Skin epidermis (tissue), 12 donors: ENCODE measurements at regions not wholly inside any gene's neighbourhood (a gene's known extent, or its start where the extent isn't known, plus 50 kb on each side); places are given as distances from the start of the nearest gene placed in this dataset.

Experiments used
- H3K27ac ChIP-seq, 21 experiments: fragments of 200-600 bp; sonication (generic) in 11 of 21; one replicate each; pipeline ENCODE4 v1.5.0; 2020; ENCODE audit warnings: mild to moderate bottlenecking in 3 of 21, inconsistent platforms in 2 of 21, moderate library complexity in 2 of 21
- H3K4me3 ChIP-seq, 7 experiments: fragments of 200-600 bp; sonication (generic) in 2 of 7; one replicate each; pipeline ENCODE4 v1.5.0; 2020; ENCODE audit warnings: inconsistent platforms in 2 of 7, mild to moderate bottlenecking in 2 of 7, moderate library complexity in 1 of 7

DNA sequence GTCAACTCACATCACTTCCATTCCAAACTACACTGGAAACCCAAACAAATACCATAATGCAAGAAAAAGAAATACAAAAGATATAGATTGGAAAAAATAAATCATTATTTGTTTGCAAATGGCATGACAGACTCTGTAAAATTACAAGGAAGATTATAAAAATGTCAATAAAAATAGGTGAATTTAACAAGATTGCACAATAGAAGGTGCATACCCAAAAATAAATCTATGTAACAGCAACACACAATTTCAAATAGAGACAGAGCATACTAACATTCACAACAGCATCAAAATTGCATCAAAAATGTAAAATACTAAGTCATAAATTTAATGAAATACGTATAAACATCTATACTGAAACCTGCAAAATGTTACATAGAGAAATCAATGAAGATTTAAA lies 1140.0 kb upstream of the GJE1 start:
- H3K4me3 ChIP-seq: no peak overlapping the region
- no peak overlapping the region for H3K27ac ChIP-seq

DNA sequence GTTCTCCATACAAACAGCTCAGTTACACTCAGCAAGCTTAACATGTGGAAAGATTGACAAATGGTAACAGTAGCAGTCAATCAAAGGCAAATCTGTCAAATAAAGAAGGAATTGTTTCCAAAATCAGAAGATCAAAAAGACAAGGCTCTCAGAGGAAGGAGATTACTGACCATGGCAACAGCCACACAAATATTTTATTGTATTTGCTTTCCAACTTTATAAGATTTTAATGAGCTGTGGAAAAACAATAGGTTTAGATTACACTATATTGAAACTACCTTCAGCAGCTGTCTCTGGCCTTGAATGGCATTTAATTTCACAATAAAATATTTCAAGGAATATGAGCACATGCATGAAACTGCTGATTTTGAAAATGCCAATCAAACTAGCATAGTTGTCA lies 1143.9 kb upstream of the GJE1 start:
- Histone ChIP-seq H3K27ac (no peak overlapping the region), H3K4me3 (no peak overlapping the region)

DNA sequence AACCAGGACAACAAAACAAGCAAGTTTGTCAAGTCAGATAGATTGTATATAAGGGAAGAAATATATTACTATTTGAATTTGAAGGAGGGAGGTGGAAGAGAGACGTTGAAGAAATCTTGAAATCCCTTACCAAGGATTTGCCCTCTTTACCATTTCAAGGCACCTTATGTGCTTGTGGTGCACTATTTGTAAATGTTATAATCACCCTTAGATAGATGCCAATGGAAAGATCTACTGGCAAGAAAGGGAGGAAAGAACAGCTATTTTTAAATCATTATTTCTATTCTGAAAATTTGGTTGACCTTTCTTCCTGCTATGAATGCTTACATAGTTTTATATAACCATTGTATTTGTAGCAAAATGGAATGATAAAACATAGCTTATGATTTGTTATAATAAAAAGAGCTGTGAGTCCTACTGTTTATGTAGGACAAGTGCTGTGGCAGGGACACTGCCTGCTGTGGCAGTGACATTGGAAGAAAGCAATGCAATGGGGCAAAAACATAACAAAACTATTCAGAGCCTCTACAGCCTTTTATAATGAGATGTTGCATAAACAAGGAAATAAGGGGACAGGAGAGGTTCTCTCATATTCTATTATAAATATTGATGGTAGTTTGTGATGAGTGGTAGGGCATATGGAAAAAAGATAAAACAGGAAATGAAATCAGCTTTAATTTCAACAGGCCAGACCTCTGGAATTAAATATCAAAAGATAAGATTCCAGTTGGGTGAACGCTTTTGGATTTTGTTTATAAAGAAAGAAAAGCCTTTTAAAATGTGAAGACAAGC lies 1145.2 kb upstream of the GJE1 start:
- H3K27ac ChIP-seq: no peak overlapping the region
- no peak overlapping the region for H3K4me3 ChIP-seq

DNA sequence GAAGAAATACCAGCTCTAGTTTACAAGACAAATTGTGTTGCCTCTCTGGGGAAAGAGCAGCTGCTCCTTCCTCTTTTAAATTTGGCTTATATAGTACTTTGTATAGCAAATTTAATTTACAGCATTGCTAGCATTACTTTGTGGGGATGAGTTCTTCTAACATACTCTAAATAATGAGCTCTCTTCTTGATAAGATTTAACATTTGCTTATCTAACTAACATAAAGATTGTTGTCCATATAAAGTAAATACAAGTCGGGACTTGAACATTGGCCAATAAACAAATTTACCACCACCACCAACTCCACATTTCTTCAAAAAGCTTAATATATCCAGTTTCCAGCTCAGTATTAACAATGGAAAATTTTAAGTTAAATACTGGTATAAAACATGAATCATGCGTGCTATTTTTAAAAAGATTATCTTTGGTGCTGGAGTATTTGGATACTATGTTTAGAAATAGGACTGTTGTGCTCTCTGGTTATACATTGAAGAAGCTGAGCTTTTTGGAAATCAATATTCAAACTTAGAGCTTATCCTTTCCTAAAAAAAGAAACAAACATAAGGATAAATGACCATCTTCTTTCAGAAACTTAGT lies 1146.9 kb upstream of the GJE1 start:
- Histone ChIP-seq H3K4me3 (no peak overlapping the region), H3K27ac (no peak overlapping the region)

DNA sequence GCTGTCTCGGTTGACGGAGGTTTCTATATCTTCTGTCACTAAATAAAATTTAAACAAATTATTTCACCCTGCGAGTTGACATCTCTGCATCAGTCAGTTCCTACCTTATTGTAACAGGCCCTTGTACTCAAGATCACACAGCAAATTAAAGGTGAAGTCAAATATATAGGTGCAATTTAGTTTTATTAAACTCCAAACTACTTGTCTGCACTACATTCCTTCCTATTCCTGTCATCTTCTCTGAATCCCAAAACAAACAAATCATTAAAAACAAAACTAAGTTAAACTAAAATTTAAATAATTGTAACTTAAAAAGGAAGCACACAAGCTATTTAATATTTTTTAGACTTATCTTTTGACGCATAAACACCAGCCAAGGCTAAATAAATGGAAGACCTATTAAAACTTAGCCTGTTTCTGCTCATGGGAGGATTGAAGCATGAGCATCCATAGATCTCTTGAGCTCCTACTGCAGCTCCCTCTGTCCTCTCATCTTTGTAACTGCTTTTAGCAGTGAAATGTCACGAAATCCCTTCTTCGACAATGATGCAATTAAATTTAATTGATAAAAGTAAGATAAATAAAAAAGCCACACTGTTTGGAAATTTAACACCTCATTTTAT lies 1152.3 kb upstream of the GJE1 start:
- Histone ChIP-seq H3K4me3 (no peak overlapping the region), H3K27ac (peak overlapping the region in 3 of 21 experiments; percentile 7 to 66 (median 47))

DNA sequence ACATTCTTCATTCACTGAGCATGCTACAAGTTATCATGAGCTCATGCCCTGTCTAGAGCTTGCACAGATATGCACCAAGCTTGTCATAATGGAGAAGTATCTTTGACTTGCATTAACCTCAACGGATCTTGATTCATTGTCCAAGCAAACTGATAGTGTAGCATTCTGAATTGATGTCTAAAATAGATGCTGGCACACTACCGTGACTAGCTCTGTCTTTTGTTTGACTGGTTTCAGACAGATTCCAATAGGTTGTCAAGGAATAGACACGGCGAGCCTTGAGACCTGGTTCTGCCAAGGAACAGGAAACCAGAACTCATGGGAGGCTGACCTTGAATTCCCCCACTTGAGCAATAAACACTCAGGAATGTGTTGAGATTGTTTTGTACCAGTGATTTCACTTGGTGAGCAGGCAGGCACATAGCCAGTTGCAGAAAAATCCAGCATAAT lies 1153.1 kb upstream of the GJE1 start:
- Histone ChIP-seq H3K27ac (peak overlapping the region in 2 of 21 experiments; percentile 47 to 66), H3K4me3 (no peak overlapping the region)

DNA sequence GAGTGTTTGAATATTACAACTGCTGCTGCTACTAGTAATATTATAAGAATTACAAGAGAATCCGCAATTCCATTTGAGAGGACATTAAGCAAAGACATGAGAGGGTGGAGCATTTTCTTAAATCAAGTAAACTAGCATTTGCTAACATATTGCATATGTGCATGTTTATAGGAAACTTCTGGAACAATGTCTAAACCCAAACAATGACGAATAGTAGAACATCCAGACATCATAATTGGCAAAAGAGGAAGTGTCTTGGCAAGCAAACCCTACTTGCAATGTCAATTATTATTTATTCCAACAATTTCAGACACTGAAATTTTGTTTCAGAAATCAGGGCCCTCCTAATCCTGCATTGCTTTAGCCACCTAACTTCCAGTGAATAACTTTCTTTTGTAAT lies 1155.3 kb upstream of the GJE1 start:
- Histone ChIP-seq H3K4me3 (no peak overlapping the region), H3K27ac (peak overlapping the region in 1 of 21 experiments; percentile 5)

DNA sequence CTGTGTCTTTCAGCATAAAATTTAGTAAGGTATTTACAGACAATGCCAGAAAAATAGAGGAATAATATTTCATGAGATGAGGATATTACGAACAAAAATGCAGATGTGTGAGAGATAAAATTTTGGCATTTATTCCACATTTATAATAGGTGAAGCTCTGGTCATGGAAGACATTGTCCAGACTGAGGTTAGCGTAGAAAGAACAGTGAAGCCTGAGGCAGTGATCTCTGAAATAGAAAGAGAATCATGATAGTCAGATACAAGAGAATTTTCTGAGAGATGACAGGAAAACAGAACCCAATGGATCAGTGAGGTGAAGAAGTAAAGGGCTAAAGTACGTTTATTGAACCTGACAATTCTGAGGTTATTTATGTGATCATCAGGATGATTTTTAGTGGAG lies 1155.9 kb upstream of the GJE1 start:
- Histone ChIP-seq H3K27ac (peak overlapping the region in 1 of 21 experiments; percentile 5), H3K4me3 (no peak overlapping the region)

DNA sequence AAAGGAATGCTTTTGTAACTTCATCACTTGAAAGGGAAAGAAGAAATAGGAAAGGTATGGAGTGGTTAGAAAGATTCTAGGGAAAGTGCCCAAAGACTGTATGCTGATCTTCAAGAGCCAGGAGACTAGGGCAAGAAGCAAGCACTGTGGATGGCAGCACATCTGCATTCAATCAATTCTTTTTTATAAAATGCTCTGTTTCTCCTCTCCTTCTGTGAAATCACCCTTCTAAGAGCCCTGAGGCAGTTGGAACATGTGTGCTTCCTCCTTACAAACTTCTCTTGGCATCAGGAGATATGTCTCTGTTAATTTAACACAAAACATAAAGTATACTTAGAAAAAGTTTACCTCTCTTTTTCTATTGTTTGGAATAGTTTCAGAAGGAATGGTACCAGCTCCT lies 1162.2 kb upstream of the GJE1 start:
- H3K4me3 ChIP-seq: no peak overlapping the region
- no peak overlapping the region for H3K27ac ChIP-seq

DNA sequence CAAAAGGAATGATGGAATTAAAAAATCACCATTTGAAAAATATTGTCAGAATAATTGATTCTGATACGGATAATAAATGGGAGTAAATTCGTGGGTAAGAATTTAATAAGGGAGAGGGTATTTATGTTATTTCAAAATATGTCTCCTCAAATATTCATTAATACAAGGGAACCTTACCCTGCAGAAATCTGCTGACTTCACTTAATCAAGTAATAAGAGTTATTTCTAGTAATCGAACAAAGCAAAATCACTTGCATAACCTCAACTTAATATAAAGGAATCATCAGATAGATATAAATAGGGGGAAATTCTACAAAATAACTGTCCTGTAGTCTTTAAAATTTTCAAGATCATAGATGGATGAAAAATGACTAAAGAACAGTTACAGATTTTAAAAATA lies 1164.7 kb upstream of the GJE1 start:
- Histone ChIP-seq H3K4me3 (no peak overlapping the region), H3K27ac (no peak overlapping the region)

DNA sequence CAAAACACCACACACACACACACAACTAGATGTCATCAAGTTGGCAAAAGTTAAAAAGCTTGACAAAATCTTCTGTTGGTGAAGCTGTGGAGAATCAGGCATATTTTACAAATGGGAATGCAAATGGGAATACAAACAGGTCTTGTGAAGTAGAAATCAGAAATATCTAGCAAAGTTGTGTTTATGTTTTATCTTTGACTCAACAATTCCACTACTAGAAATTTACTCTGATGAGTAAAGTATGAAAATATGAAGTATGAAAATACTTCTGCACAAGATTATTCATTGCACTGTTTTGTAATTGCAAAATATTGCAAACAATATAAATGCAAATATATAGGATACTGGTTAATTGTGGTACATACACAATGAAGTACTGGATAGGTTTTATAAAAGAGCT lies 1166.0 kb upstream of the GJE1 start:
- no peak overlapping the region for H3K27ac ChIP-seq

DNA sequence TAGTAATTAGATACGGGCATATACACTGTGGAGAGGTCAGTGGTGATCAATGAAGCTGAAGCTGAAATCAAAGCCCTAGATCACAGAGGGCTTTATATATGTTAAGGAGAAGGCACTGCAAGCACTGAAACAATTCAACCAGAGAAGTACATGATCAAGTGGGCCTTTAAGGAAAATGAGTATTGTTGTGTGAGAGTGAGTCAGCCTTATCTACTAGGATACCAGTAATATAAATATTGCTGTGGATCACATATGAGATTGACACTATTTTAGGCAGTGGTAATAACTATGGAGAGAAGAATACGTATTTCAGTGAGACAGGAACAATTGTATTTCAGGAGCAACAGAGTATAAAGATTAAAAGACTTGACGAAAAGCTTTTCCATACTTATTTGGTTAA lies 1172.2 kb upstream of the GJE1 start:
- Histone ChIP-seq H3K27ac (no peak overlapping the region), H3K4me3 (no peak overlapping the region)

More for the DNA sequence above, 1166.0 kb upstream of the GJE1 start:
- H3K4me3 ChIP-seq: no peak overlapping the region

DNA sequence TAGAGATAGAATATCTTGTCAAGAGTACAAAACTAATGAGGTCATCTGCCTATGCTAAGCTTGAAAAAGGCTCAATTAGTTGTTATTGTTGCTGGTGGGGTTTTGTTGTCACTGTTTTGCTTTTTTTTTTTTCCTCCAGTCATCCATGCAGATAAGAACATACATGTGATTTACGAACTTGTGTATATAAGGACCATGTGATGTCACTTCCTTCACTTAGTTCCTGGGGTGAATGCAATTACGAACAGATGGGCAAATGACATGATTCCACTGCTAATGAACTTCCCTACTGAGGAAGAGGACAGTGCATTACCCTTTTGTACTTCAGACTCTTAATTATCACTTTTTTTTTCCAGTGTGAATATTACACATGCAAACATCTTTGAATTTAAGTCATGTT lies 1175.3 kb upstream of the GJE1 start:
- no peak overlapping the region for H3K4me3 ChIP-seq
- H3K27ac ChIP-seq: peak overlapping the region in 1 of 21 experiments; percentile 52

DNA sequence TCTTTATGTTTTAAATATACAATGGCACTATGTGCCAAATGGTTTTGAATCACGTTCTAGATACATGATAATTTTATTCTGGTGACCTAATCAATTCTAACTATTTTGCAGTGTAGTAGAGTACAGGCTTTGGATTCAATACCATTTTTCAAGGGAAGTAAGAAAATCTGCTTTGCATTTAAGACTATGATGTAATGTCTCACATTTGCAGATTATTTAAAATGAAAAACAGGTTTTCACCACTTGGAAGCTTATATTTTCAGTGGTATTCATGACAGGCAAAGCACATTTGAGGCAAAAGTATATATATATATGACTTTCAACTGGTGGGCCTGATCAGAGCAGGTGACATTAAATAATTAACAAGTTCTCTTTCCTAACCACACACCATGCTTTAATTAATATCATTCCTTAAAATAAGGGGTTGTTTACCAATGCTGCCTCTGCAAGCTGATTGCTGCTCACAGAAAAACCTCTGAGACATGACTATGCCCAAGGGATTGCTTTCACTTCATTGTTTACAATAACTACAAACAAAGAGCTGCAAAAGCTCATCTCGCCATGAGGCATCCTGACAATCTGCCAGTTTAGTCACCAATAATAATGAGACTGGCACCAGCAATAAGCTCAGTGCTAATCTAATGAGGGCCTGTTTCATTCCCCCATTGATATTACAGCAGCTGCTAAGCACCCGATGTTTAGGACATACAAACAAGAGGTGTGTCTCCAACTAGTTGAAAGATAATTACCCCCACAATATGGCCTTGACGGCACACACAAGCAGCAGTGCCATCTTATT lies 1176.0 kb upstream of the GJE1 start:
- Histone ChIP-seq H3K4me3 (no peak overlapping the region), H3K27ac (peak overlapping the region in 1 of 21 experiments; percentile 52)

DNA sequence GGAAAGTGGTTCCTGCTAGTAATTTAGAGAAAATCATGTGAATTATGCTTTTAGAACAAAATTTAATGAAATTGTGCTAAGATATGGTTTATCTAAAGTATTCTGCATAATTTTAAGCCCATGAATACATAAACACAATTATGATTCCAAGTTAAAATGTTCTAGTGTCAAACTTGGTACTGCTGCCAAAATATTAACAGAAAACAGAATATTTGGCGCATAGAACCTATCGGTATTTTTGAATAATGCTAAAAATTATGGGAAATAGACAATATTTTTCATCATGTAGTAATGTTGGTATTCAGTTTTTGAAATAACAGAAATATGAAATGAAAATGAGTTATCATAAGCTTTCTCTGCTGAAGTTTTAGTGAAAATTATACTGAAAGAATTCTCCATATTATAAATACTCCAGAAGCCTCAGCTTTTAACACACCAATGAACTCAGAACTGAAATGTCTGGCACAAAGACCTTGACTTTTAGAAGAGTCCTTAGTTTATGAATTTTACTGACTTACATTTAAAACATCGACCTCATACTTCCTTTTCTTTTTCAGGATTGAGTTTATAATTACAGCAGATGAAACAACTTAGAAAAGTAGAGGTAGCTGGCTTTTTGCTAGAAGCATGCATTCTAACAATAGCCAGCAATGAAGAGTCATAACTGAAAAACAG lies 1192.3 kb upstream of the GJE1 start:
- no peak overlapping the region for H3K4me3 ChIP-seq
- no peak overlapping the region for H3K27ac ChIP-seq

DNA sequence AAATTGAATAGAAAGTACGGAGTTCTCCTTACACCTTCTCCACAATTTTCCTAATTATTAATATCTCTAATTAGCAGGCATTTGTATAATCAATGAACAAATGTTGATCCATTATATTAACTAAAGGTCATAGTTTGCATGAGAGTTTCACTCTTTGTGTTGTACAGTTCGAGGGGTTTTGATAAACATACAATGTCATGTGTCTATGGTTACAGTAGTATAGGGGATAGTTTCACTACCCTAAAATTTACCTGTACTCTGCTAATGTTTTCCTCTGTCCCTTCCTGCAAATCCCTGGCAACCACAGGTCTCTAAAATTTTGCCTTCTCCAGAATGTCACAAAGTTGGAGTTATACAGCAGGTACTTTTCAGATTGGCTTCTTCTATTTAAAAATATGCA lies 1199.8 kb upstream of the GJE1 start:
- Histone ChIP-seq H3K27ac (no peak overlapping the region), H3K4me3 (no peak overlapping the region)

DNA sequence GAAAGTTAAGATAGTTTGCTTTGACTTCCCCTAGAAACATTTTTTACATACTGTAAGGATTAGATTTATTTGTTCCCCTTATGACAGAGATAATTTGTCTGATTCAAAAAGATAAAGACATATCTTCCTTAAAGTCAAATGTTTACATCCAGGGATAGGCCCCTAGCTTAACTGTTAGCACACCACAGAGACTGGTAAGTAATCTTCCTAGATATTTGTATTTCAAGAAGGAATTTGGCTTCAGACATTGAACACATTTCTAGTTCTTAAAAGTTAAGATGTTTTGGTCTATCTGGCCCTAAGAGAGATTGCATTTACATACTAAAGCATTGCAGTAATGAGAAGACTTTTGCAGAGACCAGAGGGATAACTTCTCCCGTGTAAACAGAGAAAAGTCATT lies 1201.1 kb upstream of the GJE1 start:
- H3K27ac ChIP-seq: no peak overlapping the region
- no peak overlapping the region for H3K4me3 ChIP-seq

DNA sequence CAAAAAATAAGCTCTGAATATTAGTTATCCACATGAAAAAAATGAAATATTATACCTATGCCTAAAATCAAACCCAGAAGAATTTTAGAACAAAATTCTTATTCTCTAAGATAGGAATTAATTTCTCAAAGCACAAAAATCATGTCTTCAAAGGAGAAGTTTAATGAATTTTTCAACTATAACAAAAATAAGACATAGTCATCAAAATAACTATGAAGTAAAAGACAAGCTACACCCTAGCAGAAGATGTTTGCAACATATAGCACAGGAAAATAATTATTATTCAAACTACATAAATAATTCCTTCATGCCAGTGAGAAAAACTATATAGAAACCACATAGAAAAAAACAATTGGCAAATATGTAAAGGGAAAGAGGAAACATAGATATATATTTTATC lies 1203.6 kb upstream of the GJE1 start:
- Histone ChIP-seq H3K4me3 (no peak overlapping the region), H3K27ac (no peak overlapping the region)

DNA sequence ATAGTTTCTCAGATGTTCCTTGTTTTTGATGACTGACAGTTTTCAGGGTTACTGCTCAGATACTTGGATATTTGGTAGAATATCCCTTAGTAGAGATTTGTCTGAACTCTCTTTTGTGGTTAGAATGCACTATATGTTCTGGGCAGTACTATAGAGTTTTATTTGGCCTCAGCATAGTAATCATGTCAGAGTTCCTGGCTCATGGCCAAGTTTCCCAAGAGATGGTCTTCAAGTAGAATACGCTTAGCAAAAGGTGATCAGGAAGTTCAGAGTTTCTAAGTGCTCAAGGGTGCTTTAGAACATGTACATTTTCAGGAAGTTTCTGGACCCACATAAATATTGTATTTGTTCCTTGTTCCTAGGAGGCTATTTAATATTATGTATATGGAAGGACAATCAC lies 1209.7 kb upstream of the GJE1 start:
- H3K27ac ChIP-seq: no peak overlapping the region
- H3K4me3 ChIP-seq: no peak overlapping the region
